GM12878 (cell line): ENCODE measurements at regions not wholly inside any gene's neighbourhood (a gene's known extent, or its start where the extent isn't known, plus 50 kb on each side); places are given as distances from the start of the nearest gene placed in this dataset.
"Not testable (repeated sequence)": the region's sequence is repeated elsewhere in the genome, so short reads cannot be mapped to it uniquely, and the experiment has no call there.

Source experiments
- ATAC-seq: fragments of 200-7000 bp; cut with Tn5 transposase; 3 replicates; pipeline ENCODE4 v1.9.1; 2020; ENCODE audit warnings: mild to moderate bottlenecking, moderate library complexity
- BruUV-seq: library from RNA; stranded (reverse); fragments of 400-500 nt; replicated peaks from 2 replicates; lab custom pipeline; 2021; lab: Mats Ljungman, UMichigan
- CTCF ChIA-PET: fragments of 300-600 bp; sonication (Branson Sonifier 250); formaldehyde crosslinking; extraction: SDS; loops from one replicate; lab custom pipeline; 2021; ENCODE audit warnings: inconsistent platforms; lab: Yijun Ruan, JAX
- POLR2A ChIA-PET: fragments of 350-600 bp; formaldehyde crosslinking; extraction: SDS; loops from one replicate; lab custom pipeline; 2021; ENCODE audit warnings: inconsistent platforms; lab: Charles Lee
- RAD21 ChIA-PET: fragments of 300-600 bp; sonication (Branson Sonifier 250); formaldehyde crosslinking; loops from one replicate; lab custom pipeline; 2023; ENCODE audit warnings: antibody characterized with exemption; ENCODE audit not compliant: unreplicated experiment; lab: Charles Lee
- SMC1A ChIA-PET: fragments of 300-600 bp; sonication (Branson Sonifier 250); formaldehyde crosslinking; loops from one replicate; lab custom pipeline; 2023; ENCODE audit not compliant: unreplicated experiment, uncharacterized antibody; lab: Charles Lee
- DNase-seq: peaks from one replicate; pipeline ENCODE4 v3.0.0-alpha.2; 2011; ENCODE audit warnings: low read depth, low spot score
- FAIRE-seq: peaks from 3 replicates; lab custom pipeline; 2011; peaks lifted over from hg19 to GRCh38; lab: Jason Lieb, UNC
- H2AFZ ChIP-seq: 2 replicates; pipeline ENCODE4 v1.6.0; 2011; ENCODE audit warnings: low read depth, low read length, control low read depth; ENCODE audit not compliant: control insufficient read depth
- H3K27ac ChIP-seq: 2 replicates; pipeline ENCODE4 v1.5.1; 2011; ENCODE audit warnings: control low read depth; ENCODE audit not compliant: control insufficient read depth, insufficient read depth
- H3K27me3 ChIP-seq, 2 experiments: replicated peaks in 1 of 2; 2 replicates each; pipeline versions ENCODE4 v1.6.0 to v1.6.1; 2011; ENCODE audit warnings: low read length in 1 of 2; ENCODE audit not compliant: control insufficient read depth in 2 of 2, insufficient read depth in 2 of 2
- H3K36me3 ChIP-seq, 2 experiments: 2 replicates each; pipeline ENCODE4 v1.5.1; 2011; ENCODE audit warnings: low read length in 1 of 2; ENCODE audit not compliant: control insufficient read depth in 2 of 2, insufficient read depth in 2 of 2
- H3K4me1 ChIP-seq: 2 replicates; pipeline ENCODE4 v1.6.1; 2011; ENCODE audit warnings: mild to moderate bottlenecking, low read length, moderate library complexity, mixed read lengths; ENCODE audit not compliant: control insufficient read depth, insufficient read depth
- H3K4me2 ChIP-seq: 2 replicates; pipeline ENCODE4 v1.6.0; 2011; ENCODE audit warnings: control low read depth; ENCODE audit not compliant: control insufficient read depth, insufficient read depth
- H3K4me3 ChIP-seq: fragments of 200-600 bp; sonication (generic); 2 replicates; pipeline ENCODE4 v1.5.1; 2016
- H3K79me2 ChIP-seq: 2 replicates; pipeline ENCODE4 v1.6.0; 2011; ENCODE audit warnings: low read length; ENCODE audit not compliant: control insufficient read depth, insufficient read depth
- H3K9ac ChIP-seq: 2 replicates; pipeline ENCODE4 v1.8.0; 2011; ENCODE audit warnings: low read length, control low read depth, mixed read lengths; ENCODE audit not compliant: control insufficient read depth, insufficient read depth
- H3K9me3 ChIP-seq: replicated peaks from 3 replicates; pipeline ENCODE4 v1.5.1; 2011; ENCODE audit warnings: mild to moderate bottlenecking, low read length; ENCODE audit not compliant: control insufficient read depth, insufficient read depth
- H4K20me1 ChIP-seq: 2 replicates; pipeline ENCODE4 v1.6.0; 2011; ENCODE audit not compliant: control insufficient read depth, insufficient read depth
- BCLAF1 ChIP-seq: fragments of 450-650 bp; IDR thresholded peaks from 2 replicates; pipeline ENCODE4 v1.6.1; 2017; ENCODE audit warnings: antibody characterized with exemption, mild to moderate bottlenecking, moderate library complexity
- TCF7 ChIP-seq: IDR thresholded peaks from 2 replicates; pipeline ENCODE4 v1.6.1; 2014; ENCODE audit warnings: antibody characterized with exemption, borderline replicate concordance
- ZBED1 ChIP-seq: IDR thresholded peaks from 2 replicates; pipeline ENCODE4 v1.6.1; 2016; ENCODE audit warnings: borderline replicate concordance
- WGBS: methylation state at CpG from one replicate; pipeline ENCODE4 v1.1.6; 2016; ENCODE audit warnings: low lambda C conversion rate; ENCODE audit not compliant: insufficient replicate concordance, insufficient coverage; ENCODE audit errors: missing lambda C conversion rate; 5-methylcytosine and 5-hydroxymethylcytosine counted together
- in situ Hi-C: fragments of 300-500 bp; cut with MboI; formaldehyde crosslinking; loops from 9 replicates; pipeline ENCODE4 v1.14.3; 2018; ENCODE audit warnings: mixed read lengths
- intact Hi-C: fragments of 100-400 bp; cut with micrococcal nuclease; formaldehyde crosslinking; loops from one replicate; pipeline ENCODE4 v1.14.2; 2022; ENCODE audit not compliant: unreplicated experiment

GRCh38 chr6:113370508-113371502 is 486.3 kb upstream of the MARCKS start:
- ChIA-PET RAD21 (no interaction called here), POLR2A (no interaction called here), SMC1A (interaction anchor here (0.8 to 1.5 kb wide), 7 partner anchors 8 to 42 kb away, joined by 3 to 7 read pairs (median 3); no protein-coding TSS in a partner anchor), CTCF (interaction anchor here (1.2 to 1.4 kb wide), 3 partner anchors 8 to 64 kb away, joined by 3 to 6 read pairs (median 3); no protein-coding TSS in a partner anchor)
- no peak overlapping the region for H3K9ac ChIP-seq
- H3K4me3 ChIP-seq, result no peak overlapping the region
- no peaks in the 10 kb centered on the region for H4K20me1 ChIP-seq
- 81% methylated on average over 5 of the region's 5 CpGs for WGBS
- H3K79me2 ChIP-seq, result no peaks in the 10 kb centered on the region
- BruUV-seq, result no TSS peak
- in situ Hi-C loops (no loop called here), intact Hi-C loops (no loop called here)
- no peak overlapping the region for H3K27ac ChIP-seq
- TF ChIP-seq TCF7 (no peak), BCLAF1 (no peak), ZBED1 (no peak)
- no peak overlapping the region for H2AFZ ChIP-seq
- H3K9me3 ChIP-seq, result no peaks in the 10 kb centered on the region
- H3K27me3 ChIP-seq, result no peaks in the 10 kb centered on the region
- no peak for ATAC-seq
- H3K4me2 ChIP-seq, result no peak overlapping the region
- H3K4me1 ChIP-seq, result no peaks in the 10 kb centered on the region
- DNase-seq, result no peak
- no peak for FAIRE-seq
- H3K36me3 ChIP-seq, result no peaks in the 10 kb centered on the region

GRCh38 chr6:113375466-113375865 is 481.7 kb upstream of the MARCKS start:
- CTCF ChIA-PET, result interaction anchor here (1.2 kb wide), 1 partner anchor 65 kb away, joined by 3 read pairs; no protein-coding TSS in a partner anchor
- H3K4me3 ChIP-seq, ATAC-seq, H3K4me1 ChIP-seq, H3K36me3 ChIP-seq, H2AFZ ChIP-seq, H3K4me2 ChIP-seq, DNase-seq, POLR2A ChIA-PET, H3K9me3 ChIP-seq, in situ Hi-C loops, FAIRE-seq, H3K27ac ChIP-seq, H3K27me3 ChIP-seq, BruUV-seq, H4K20me1 ChIP-seq, H3K79me2 ChIP-seq, H3K9ac ChIP-seq: not testable (repeated sequence)
- SMC1A ChIA-PET, result interaction anchor here (0.7 kb wide), 2 partner anchors 15 to 465 kb away, joined by 3 read pairs; no protein-coding TSS in a partner anchor
- WGBS, result 47% methylated on average over 2 of the region's 2 CpGs
- RAD21 ChIA-PET, result interaction anchor here (1.2 kb wide), 1 partner anchor 13 kb away, joined by 4 read pairs; no protein-coding TSS in a partner anchor
- intact Hi-C loops, result loop anchor here (5.0 kb wide), 1 partner anchor 252 kb away; no protein-coding TSS in a partner anchor
